Activated B cell treated with CpG ODN at 0.5 μM for 24 hours (primary cell): ENCODE measurements at regions not wholly inside any gene's neighbourhood (a gene's known extent, or its start where the extent isn't known, plus 50 kb on each side); places are given as distances from the start of the nearest gene placed in this dataset.

Experiments used
- ATAC-seq: fragments of 200-7000 bp; cut with Tn5 transposase; one replicate; pipeline ENCODE4 v1.10.0; 2021; ENCODE audit warnings: low read depth, mild to moderate bottlenecking, moderate library complexity
- CTCF ChIA-PET: fragments of 350-600 bp; sonication (Branson Sonifier 250); formaldehyde crosslinking; loops from one replicate; lab custom pipeline; 2021; ENCODE audit warnings: antibody characterized with exemption; lab: Charles Lee
- POLR2A ChIA-PET: fragments of 350-600 bp; sonication (Branson Sonifier 250); formaldehyde crosslinking; loops from one replicate; lab custom pipeline; 2021; ENCODE audit warnings: antibody characterized with exemption; lab: Charles Lee
- DNase-seq: peaks from one replicate; pipeline ENCODE4 v3.0.0; 2022
- H3K27ac Mint-ChIP-seq: one replicate; pipeline ENCODE4 v1.8.0; 2020; ENCODE audit warnings: mixed read lengths
- H3K27me3 Mint-ChIP-seq: one replicate; pipeline ENCODE4 v1.8.0; 2021; ENCODE audit warnings: mixed read lengths
- H3K36me3 Mint-ChIP-seq: one replicate; pipeline ENCODE4 v1.8.0; 2021; ENCODE audit warnings: low read depth, mixed read lengths
- H3K4me1 Mint-ChIP-seq: one replicate; pipeline ENCODE4 v1.8.0; 2021; ENCODE audit warnings: mixed read lengths
- H3K4me3 Mint-ChIP-seq: one replicate; pipeline ENCODE4 v1.8.0; 2020; ENCODE audit warnings: mild to moderate bottlenecking, mixed read lengths
- H3K9me3 Mint-ChIP-seq: one replicate; pipeline ENCODE4 v1.8.0; 2020; ENCODE audit warnings: mixed read lengths
- intact Hi-C: fragments of 100-400 bp; cut with micrococcal nuclease; formaldehyde crosslinking; loops from one replicate; pipeline ENCODE4 v1.15.1; 2024
- TF ChIP-seq, protein P1 (sequence below): fragments of 200-600 bp; IDR thresholded peaks from one replicate; pipeline ENCODE4 v1.8.0; 2022; ENCODE audit warnings: antibody characterized with exemption, mild to moderate bottlenecking

DNA sequence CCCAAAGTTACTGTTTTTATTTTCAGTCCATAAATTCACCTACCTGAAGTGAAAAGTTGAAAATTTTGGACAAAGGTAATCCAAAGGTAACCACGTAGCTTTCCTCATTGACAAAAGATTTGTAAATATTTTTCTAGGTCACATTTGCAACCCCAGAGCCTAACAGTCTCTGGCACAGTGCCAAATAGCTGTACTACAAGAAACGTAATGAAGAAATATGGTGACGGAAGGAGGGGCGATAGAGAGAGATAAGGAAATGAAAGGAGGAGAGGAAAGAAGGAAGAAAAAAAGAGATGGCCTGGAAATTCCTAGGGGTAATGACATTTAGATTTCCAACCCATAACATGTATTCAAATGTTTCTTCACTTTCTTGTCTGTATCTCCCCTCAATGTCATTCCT, 159.4 kb downstream of the BARHL2 start:
- H3K27me3 Mint-ChIP-seq: peaks cover 5% of the 10 kb centered on the region
- no peak overlapping the region for H3K4me3 Mint-ChIP-seq
- H3K36me3 Mint-ChIP-seq: no peaks in the 10 kb centered on the region
- no peak overlapping the region for H3K27ac Mint-ChIP-seq
- ChIA-PET CTCF (no interaction called here), POLR2A (no interaction called here)
- DNase-seq (no peak), ATAC-seq (no peak)
- no peaks in the 10 kb centered on the region for H3K4me1 Mint-ChIP-seq
- H3K9me3 Mint-ChIP-seq: no peaks in the 10 kb centered on the region
- TF ChIP-seq, protein P1, sequence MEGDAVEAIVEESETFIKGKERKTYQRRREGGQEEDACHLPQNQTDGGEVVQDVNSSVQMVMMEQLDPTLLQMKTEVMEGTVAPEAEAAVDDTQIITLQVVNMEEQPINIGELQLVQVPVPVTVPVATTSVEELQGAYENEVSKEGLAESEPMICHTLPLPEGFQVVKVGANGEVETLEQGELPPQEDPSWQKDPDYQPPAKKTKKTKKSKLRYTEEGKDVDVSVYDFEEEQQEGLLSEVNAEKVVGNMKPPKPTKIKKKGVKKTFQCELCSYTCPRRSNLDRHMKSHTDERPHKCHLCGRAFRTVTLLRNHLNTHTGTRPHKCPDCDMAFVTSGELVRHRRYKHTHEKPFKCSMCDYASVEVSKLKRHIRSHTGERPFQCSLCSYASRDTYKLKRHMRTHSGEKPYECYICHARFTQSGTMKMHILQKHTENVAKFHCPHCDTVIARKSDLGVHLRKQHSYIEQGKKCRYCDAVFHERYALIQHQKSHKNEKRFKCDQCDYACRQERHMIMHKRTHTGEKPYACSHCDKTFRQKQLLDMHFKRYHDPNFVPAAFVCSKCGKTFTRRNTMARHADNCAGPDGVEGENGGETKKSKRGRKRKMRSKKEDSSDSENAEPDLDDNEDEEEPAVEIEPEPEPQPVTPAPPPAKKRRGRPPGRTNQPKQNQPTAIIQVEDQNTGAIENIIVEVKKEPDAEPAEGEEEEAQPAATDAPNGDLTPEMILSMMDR: no peak
- intact Hi-C loops: no loop called here

DNA sequence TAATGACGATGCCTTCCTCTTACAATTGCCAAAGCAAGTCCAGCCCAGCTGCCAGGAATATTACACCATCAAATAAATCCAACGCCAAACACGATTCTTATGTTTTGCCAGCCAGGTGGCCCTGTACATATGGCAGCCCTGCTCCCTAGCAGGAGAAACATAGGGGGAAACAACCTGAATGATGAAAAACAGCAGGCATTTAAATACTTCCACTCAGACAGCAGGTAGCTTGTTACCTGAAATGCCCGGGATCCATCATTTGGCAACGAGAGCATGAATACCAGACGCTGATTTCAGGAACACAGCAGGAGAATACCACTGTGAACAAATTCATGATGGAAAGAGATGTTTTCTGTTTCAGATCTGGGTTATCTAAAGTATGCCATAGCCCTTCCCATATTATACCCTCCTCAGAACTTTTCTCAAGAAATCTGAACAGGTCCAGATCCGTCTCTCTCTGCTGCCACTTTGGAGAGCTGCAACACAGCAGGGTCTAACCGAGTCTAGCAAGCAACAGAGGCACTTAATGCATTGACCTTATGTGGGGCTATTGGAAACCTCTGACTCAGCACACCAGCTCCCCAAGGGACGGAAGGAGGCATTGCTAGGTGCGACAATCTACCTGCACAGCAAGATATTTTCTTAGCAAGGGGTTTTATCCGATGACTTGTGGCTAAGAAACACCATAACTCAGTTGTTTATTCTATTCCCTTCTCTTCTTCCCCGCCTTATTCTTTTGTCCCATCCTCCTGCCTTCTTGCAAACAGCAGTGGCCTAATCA, 166.3 kb downstream of the BARHL2 start:
- Mint-ChIP-seq H3K9me3 (no peaks in the 10 kb centered on the region), H3K27ac (no peak overlapping the region), H3K4me1 (no peaks in the 10 kb centered on the region), H3K27me3 (peaks cover 11% of the 10 kb centered on the region), H3K36me3 (no peaks in the 10 kb centered on the region), H3K4me3 (no peak overlapping the region)
- intact Hi-C loops: no loop called here
- ChIA-PET CTCF (no interaction called here), POLR2A (no interaction called here)
- ATAC-seq (no peak), DNase-seq (no peak)
- TF ChIP-seq, protein P1: no peak

DNA sequence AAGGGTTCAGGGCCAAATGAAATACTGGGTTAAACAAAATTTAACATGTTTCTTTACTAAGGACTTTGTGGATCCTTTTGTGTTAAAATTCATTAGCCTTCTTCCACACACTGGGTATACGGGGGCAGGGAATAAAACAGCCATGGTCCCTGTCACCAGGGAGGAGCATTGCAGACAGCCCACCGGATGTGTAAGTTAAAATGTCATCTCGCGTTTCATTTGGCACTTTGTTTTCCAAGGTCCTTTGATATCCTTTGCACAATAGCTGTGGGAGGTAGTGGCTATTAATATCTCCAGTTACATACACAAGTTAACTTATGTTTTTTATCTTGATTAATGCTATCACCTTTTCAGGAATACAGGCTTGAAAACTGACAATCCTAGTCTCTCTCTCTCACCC, 172.7 kb downstream of the BARHL2 start:
- Mint-ChIP-seq H3K4me3 (no peak overlapping the region), H3K27me3 (no peaks in the 10 kb centered on the region), H3K27ac (no peak overlapping the region), H3K36me3 (no peaks in the 10 kb centered on the region), H3K4me1 (no peaks in the 10 kb centered on the region), H3K9me3 (no peaks in the 10 kb centered on the region)
- CTCF ChIA-PET: no interaction called here
- DNase-seq: no peak
- POLR2A ChIA-PET: no interaction called here
- intact Hi-C loops: no loop called here
- TF ChIP-seq, protein P1: no peak
- ATAC-seq: no peak

DNA sequence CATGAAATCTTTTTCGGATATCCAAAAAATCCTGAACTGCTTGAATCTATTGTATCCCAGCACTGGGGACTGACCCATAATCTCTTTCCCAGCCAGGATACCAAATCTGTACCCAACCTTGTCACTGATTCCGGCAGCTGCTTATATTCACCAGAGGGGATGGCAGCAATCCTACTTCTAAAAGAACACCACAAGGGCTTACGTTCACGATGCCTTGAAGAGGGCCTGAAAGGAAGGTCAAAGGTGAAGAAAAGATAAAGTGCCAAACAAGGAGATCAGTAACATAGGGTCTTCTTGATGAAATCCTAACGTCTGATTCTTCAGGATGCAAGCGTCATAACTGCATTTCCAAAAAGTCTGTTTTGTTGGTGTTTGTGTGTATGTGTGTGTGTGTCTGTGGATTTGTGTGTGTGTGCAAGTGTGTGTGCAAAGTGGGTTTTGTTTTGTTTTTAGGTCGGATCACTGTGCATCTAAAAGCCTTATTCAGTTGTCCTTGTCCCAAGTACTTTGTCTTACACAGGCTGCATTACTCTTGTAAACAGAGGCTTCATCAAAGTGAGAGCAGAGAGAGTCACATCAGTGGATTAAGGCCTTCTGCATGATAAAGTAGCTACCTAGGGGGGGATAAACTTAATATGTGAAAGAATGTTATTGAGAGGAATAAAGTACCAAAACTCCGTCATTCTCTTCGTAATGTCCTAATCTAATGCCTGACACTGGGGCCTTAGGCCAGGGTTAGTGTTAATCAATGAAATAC, 179.3 kb downstream of the BARHL2 start:
- ChIA-PET CTCF (no interaction called here), POLR2A (no interaction called here)
- intact Hi-C loops: no loop called here
- Mint-ChIP-seq H3K9me3 (no peaks in the 10 kb centered on the region), H3K4me1 (no peaks in the 10 kb centered on the region), H3K36me3 (no peaks in the 10 kb centered on the region), H3K27ac (no peak overlapping the region), H3K4me3 (no peak overlapping the region), H3K27me3 (no peaks in the 10 kb centered on the region)
- no peak for ATAC-seq
- no peak for DNase-seq
- TF ChIP-seq, protein P1: no peak

DNA sequence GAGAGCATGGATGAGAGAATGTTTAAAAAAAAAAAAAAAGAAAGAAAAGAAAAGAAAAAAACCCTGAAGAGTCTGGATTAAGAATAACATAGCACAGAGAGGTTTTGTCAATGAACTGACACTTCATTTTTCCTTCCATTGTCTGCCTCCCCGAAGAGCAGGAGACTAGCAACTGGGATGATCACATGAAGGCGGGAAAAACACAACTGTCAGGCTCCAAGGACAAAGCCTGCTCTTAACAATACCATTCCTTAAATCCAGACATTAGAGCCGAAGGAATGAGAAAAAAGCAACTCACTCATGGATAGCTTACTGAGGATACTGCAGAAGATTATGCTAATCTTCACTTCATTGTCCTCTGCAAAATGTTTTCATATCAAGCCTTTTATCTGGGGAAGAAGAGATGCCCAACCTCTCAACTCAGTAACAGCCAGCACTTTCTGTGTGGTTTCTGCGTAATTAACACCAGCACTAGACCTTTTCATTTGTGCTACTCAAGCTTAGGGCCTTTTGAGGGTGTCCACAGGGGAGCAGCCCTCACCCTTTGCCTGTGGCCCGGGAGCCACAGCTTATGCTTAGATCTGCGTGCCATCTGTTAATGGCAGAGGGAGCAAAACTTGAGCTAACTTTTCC, 182.3 kb downstream of the BARHL2 start:
- no peaks in the 10 kb centered on the region for H3K27me3 Mint-ChIP-seq
- ChIA-PET POLR2A (no interaction called here), CTCF (no interaction called here)
- H3K4me3 Mint-ChIP-seq: no peak overlapping the region
- TF ChIP-seq, protein P1: no peak
- intact Hi-C loops: no loop called here
- H3K9me3 Mint-ChIP-seq: no peaks in the 10 kb centered on the region
- ATAC-seq (no peak), DNase-seq (no peak)
- H3K36me3 Mint-ChIP-seq: no peaks in the 10 kb centered on the region
- H3K27ac Mint-ChIP-seq: no peak overlapping the region
- no peaks in the 10 kb centered on the region for H3K4me1 Mint-ChIP-seq
